ENCODE measurements at regions not wholly inside any gene's neighbourhood (a gene's known extent, or its start where the extent isn't known, plus 50 kb on each side); places are given as distances from the start of the nearest gene placed in this dataset.

- DNase-seq (ENCODE audit: low spot score in 2 of 2), result no peak
- 28 to 41% methylated on average over 3 of the region's 3 CpGs for WGBS, 2 donors
- Histone ChIP-seq H3K4me3 (no peak overlapping the region), H3K36me3 (no peaks in the 10 kb centered on the region), H3K4me1 (no peaks in the 10 kb centered on the region), H3K27me3 (no peaks in the 10 kb centered on the region), H3K27ac (no peak overlapping the region), H3K9me3 (peaks cover 0 to 3% (median 0%) of the 10 kb centered on the region in 4 donors)
- TF ChIP-seq EP300 (IDR thresholded peaks at IDR 0.05) (no peak), CTCF (IDR thresholded peaks at IDR 0.05) (no peak), POLR2A (IDR thresholded peaks at IDR 0.05) (no peak)
These were observed 997.3 kb downstream of the ARAP2 start for GRCh38 chr4:35247047-35247446.

GRCh38 chr4:35250331-35250730 is 994.0 kb downstream of the ARAP2 start:
- Histone ChIP-seq H3K27me3 (no peaks in the 10 kb centered on the region), H3K4me3 (no peak overlapping the region), H3K27ac (no peak overlapping the region), H3K4me1 (no peaks in the 10 kb centered on the region), H3K9me3 (no peaks in the 10 kb centered on the region), H3K36me3 (no peaks in the 10 kb centered on the region)
- DNase-seq (ENCODE audit: low spot score in 2 of 2), result no peak
- TF ChIP-seq POLR2A (IDR thresholded peaks at IDR 0.05) (no peak), CTCF (IDR thresholded peaks at IDR 0.05) (no peak), EP300 (IDR thresholded peaks at IDR 0.05) (no peak)

GRCh38 chr4:35250761-35251160 is 993.6 kb downstream of the ARAP2 start:
- WGBS, 2 donors, result 19 to 20% methylated on average over 1 of the region's 1 CpG
- no peaks in the 10 kb centered on the region for H3K36me3 ChIP-seq
- DNase-seq (ENCODE audit: low spot score in 2 of 2), result no peak
- TF ChIP-seq EP300 (IDR thresholded peaks at IDR 0.05) (no peak), CTCF (IDR thresholded peaks at IDR 0.05) (no peak), POLR2A (IDR thresholded peaks at IDR 0.05) (no peak)
- H3K4me1 ChIP-seq, result no peaks in the 10 kb centered on the region
- no peaks in the 10 kb centered on the region for H3K27me3 ChIP-seq
- no peaks in the 10 kb centered on the region for H3K9me3 ChIP-seq
- H3K4me3 ChIP-seq, result no peak overlapping the region
- no peak overlapping the region for H3K27ac ChIP-seq

GRCh38 chr4:35252071-35252470 is 992.2 kb downstream of the ARAP2 start:
- Histone ChIP-seq H3K4me1 (no peaks in the 10 kb centered on the region), H3K9me3 (no peaks in the 10 kb centered on the region), H3K36me3 (no peaks in the 10 kb centered on the region), H3K27me3 (no peaks in the 10 kb centered on the region), H3K27ac (no peak overlapping the region), H3K4me3 (no peak overlapping the region)
- no peak for TF ChIP-seq CTCF (IDR thresholded peaks at IDR 0.05)
- no peak for TF ChIP-seq EP300 (IDR thresholded peaks at IDR 0.05)
- no peak for TF ChIP-seq POLR2A (IDR thresholded peaks at IDR 0.05)
- 88 to 91% methylated on average over 1 of the region's 1 CpG for WGBS, 2 donors
- DNase-seq (ENCODE audit: low spot score in 2 of 2), result no peak

GRCh38 chr4:35252866-35253265 is 991.4 kb downstream of the ARAP2 start:
- Histone ChIP-seq H3K36me3 (no peaks in the 10 kb centered on the region), H3K27me3 (no peaks in the 10 kb centered on the region), H3K9me3 (no peaks in the 10 kb centered on the region), H3K4me3 (no peak overlapping the region), H3K4me1 (no peaks in the 10 kb centered on the region), H3K27ac (no peak overlapping the region)
- no peak for TF ChIP-seq POLR2A (IDR thresholded peaks at IDR 0.05)
- TF ChIP-seq CTCF (IDR thresholded peaks at IDR 0.05), result no peak
- TF ChIP-seq EP300 (IDR thresholded peaks at IDR 0.05), result no peak
- 86 to 88% methylated on average over 3 of the region's 3 CpGs for WGBS, 2 donors
- DNase-seq (ENCODE audit: low spot score in 2 of 2), result no peak
